Keratinocyte (primary cell): ENCODE measurements at regions not wholly inside any gene's neighbourhood (a gene's known extent, or its start where the extent isn't known, plus 50 kb on each side); places are given as distances from the start of the nearest gene placed in this dataset.

Source experiments
- CTCF ChIP-seq, 3 experiments: IDR thresholded peaks in 1 of 3; conservative IDR thresholded peaks in 1 of 3; optimal IDR thresholded peaks in 1 of 3; 2 replicates in 2 of 3; 3 replicates in 1 of 3; pipeline versions ENCODE3 to v1.5.1; 2011; ENCODE audit warnings: low read length in 3 of 3, mild to moderate bottlenecking in 3 of 3, moderate library complexity in 2 of 3, control low read depth in 1 of 3, inconsistent platforms in 1 of 3; ENCODE audit not compliant: insufficient read depth in 2 of 3; ENCODE audit errors: extremely low read depth in 1 of 3
- EZH2 ChIP-seq: IDR thresholded peaks from one replicate; pipeline ENCODE4 v1.6.1; 2012; ENCODE audit warnings: inconsistent platforms, mild to moderate bottlenecking, low read length, moderate library complexity

- no peak for TF ChIP-seq CTCF (optimal IDR thresholded peaks at IDR 0.05 in 1 of 3, IDR thresholded peaks at IDR 0.05 in 1 of 3, conservative IDR thresholded peaks at IDR 0.05 in 1 of 3; ENCODE audit: extremely low read depth in 1 of 3, insufficient read depth in 2 of 3, low read length in 3 of 3)
- no peak for TF ChIP-seq EZH2
These were observed 426.4 kb downstream of the TMEM121 start for GRCh38 chr14:105952826-105953225.
